ENCODE measurements at regions not wholly inside any gene's neighbourhood (a gene's known extent, or its start where the extent isn't known, plus 50 kb on each side); places are given as distances from the start of the nearest gene placed in this dataset.

DNA sequence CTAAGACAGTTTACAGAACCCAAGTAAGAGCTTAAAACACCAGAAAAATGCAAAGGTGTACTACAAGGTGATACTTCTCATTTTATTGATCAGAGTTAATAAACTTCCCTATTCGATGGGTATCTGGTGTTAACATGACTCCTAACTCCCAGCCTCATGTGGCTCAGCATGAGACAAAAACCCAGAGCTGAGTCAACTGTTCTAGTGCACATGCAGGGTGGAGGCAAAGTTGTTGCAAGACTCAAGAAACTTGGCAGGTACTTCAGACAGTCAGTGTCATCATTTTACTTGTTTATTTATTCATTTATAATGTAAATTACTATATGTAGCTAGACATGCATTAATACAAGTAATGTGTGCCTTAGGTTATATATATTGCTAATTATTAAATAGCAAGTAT, 216.6 kb upstream of the DSEL start:
- POLR2A ChIA-PET, result no interaction called here
- Mint-ChIP-seq H3K9me3 (peaks cover 2% of the 10 kb centered on the region), H3K36me3 (ENCODE audit: low read depth) (no peaks in the 10 kb centered on the region), H3K27ac (no peak overlapping the region), H3K4me1 (no peaks in the 10 kb centered on the region), H3K27me3 (no peaks in the 10 kb centered on the region), H3K4me3 (no peak overlapping the region)
- ATAC-seq (ENCODE audit: low read depth), result no peak
- CTCF ChIA-PET, result no interaction called here
- intact Hi-C loops (cut with micrococcal nuclease), result no loop called here
- TF ChIP-seq, protein P1, sequence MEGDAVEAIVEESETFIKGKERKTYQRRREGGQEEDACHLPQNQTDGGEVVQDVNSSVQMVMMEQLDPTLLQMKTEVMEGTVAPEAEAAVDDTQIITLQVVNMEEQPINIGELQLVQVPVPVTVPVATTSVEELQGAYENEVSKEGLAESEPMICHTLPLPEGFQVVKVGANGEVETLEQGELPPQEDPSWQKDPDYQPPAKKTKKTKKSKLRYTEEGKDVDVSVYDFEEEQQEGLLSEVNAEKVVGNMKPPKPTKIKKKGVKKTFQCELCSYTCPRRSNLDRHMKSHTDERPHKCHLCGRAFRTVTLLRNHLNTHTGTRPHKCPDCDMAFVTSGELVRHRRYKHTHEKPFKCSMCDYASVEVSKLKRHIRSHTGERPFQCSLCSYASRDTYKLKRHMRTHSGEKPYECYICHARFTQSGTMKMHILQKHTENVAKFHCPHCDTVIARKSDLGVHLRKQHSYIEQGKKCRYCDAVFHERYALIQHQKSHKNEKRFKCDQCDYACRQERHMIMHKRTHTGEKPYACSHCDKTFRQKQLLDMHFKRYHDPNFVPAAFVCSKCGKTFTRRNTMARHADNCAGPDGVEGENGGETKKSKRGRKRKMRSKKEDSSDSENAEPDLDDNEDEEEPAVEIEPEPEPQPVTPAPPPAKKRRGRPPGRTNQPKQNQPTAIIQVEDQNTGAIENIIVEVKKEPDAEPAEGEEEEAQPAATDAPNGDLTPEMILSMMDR (IDR thresholded peaks at IDR 0.05), result no peak
- DNase-seq, result no peak

DNA sequence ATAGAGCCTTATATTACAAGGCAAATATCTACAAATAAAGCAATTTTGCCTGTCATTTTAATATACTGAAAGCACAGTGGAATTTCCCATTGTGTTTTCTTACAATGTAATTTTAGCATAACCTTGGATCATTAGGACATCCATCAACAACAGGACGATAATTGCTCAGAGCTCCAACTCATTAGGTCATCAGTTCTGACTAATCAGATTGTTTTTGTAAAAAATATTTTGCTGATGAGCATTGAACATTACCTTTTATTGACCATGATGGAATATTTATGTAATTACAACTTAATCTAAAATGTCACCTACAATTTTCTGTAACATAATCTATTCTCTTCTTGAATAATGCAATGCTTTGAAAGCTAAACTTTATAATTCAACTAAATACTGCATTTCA, 215.3 kb upstream of the DSEL start:
- intact Hi-C loops (cut with micrococcal nuclease), result no loop called here
- Mint-ChIP-seq H3K27me3 (no peaks in the 10 kb centered on the region), H3K9me3 (peaks cover 2% of the 10 kb centered on the region), H3K4me3 (no peak overlapping the region), H3K27ac (no peak overlapping the region), H3K36me3 (ENCODE audit: low read depth) (no peaks in the 10 kb centered on the region), H3K4me1 (no peaks in the 10 kb centered on the region)
- ATAC-seq (ENCODE audit: low read depth) (no peak), DNase-seq (no peak)
- POLR2A ChIA-PET, result no interaction called here
- CTCF ChIA-PET, result no interaction called here
- TF ChIP-seq, protein P1 (IDR thresholded peaks at IDR 0.05), result no peak

DNA sequence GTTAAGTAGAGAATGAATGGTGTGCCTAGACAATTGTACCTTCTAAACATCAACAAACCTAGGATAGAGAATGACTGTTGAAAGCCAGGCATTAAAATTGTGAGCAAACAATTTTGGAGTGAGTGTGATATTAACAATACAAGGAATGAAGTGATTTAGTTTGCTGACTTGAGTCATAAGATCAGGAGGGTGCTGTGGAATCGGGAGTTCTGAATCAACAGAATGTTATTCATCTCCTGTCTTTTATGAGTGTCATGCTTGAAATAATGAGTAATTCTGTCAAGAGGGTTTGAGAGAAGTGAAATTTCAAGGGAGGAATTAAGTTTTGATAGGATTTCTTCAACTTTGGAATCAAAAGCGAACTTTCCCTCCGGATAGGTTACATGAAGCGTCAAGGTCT, 214.4 kb upstream of the DSEL start:
- ATAC-seq (ENCODE audit: low read depth), result no peak
- H3K4me1 Mint-ChIP-seq, result no peaks in the 10 kb centered on the region
- TF ChIP-seq, protein P1 (IDR thresholded peaks at IDR 0.05), result no peak
- H3K4me3 Mint-ChIP-seq, result no peak overlapping the region
- H3K36me3 Mint-ChIP-seq (ENCODE audit: low read depth), result no peaks in the 10 kb centered on the region
- POLR2A ChIA-PET, result no interaction called here
- H3K27ac Mint-ChIP-seq, result no peak overlapping the region
- H3K9me3 Mint-ChIP-seq, result peaks cover 2% of the 10 kb centered on the region
- CTCF ChIA-PET, result no interaction called here
- H3K27me3 Mint-ChIP-seq, result no peaks in the 10 kb centered on the region
- DNase-seq, result no peak
- intact Hi-C loops (cut with micrococcal nuclease), result no loop called here

DNA sequence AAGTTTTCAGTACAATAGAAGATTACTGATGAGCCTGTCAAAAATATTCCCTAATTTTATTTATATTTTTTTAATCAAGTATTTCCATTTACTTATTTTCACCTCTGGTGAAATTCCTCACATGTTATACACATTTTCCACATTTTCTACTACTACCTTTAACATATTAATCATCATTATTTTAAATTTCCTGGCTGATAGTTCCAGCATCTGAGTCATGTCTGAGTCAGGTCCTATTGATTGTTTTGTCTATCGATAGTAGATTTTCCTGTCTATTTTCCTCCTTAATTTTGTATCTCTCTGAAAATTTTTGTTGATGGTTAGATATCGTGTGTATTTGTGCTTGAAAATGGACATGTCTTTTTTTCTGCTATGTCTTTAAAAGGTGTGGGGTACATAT, 211.8 kb upstream of the DSEL start:
- ChIA-PET CTCF (no interaction called here), POLR2A (no interaction called here)
- DNase-seq (no peak), ATAC-seq (ENCODE audit: low read depth) (no peak)
- Mint-ChIP-seq H3K9me3 (peaks cover 6% of the 10 kb centered on the region), H3K4me1 (no peaks in the 10 kb centered on the region), H3K27ac (no peak overlapping the region), H3K36me3 (ENCODE audit: low read depth) (no peaks in the 10 kb centered on the region), H3K27me3 (no peaks in the 10 kb centered on the region), H3K4me3 (no peak overlapping the region)
- intact Hi-C loops (cut with micrococcal nuclease), result no loop called here
- TF ChIP-seq, protein P1 (IDR thresholded peaks at IDR 0.05), result no peak

DNA sequence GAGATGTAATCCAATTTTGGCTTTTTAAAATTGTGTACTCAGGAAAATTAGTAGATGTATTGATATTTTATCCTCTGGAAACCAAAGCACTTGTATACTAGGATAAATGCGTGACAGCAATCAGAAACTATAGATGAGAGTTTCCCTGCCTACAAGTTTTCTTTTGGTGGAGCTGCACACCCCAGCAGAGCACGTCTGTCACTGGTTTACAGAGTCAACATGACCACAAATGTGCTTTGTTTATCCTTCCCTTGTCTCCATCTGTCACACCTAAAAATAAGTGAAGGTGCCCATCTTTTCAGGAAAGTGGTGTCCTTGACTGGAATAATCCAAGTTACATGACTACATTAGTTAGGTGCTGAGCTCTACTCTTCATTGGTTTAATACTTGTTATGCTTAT, 210.4 kb upstream of the DSEL start:
- peaks cover 6% of the 10 kb centered on the region for H3K9me3 Mint-ChIP-seq
- ATAC-seq (ENCODE audit: low read depth) (no peak), DNase-seq (no peak)
- no peaks in the 10 kb centered on the region for H3K27me3 Mint-ChIP-seq
- TF ChIP-seq, protein P1 (IDR thresholded peaks at IDR 0.05), result no peak
- intact Hi-C loops (cut with micrococcal nuclease), result no loop called here
- no peaks in the 10 kb centered on the region for H3K36me3 Mint-ChIP-seq (ENCODE audit: low read depth)
- H3K4me3 Mint-ChIP-seq, result no peak overlapping the region
- CTCF ChIA-PET, result no interaction called here
- H3K4me1 Mint-ChIP-seq, result no peaks in the 10 kb centered on the region
- H3K27ac Mint-ChIP-seq, result no peak overlapping the region
- POLR2A ChIA-PET, result no interaction called here
